ENCODE measurements at regions not wholly inside any gene's neighbourhood (a gene's known extent, or its start where the extent isn't known, plus 50 kb on each side); places are given as distances from the start of the nearest gene placed in this dataset.

DNA sequence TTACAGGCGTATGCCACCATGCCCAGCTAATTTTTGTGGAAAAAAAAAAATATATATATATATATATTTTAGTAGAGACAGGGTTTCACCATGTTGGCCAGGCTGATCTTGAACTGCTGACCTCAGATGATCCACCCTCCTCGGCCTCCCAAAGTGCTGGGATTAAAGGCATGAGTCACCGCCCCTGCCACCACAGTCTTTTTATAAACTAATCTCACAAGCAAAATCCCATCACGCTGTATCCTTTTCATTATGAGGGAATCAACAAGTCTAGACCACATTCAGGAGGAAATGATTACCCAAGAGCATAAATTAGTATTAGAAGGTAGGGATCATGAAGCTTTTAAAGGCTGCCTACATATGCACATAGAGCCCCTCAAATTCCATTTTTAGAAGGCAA is 210.6 kb upstream of the NBEA start:
- TF ChIP-seq POLR2A (IDR thresholded peaks at IDR 0.05), result no peak
- TF ChIP-seq, protein P1, sequence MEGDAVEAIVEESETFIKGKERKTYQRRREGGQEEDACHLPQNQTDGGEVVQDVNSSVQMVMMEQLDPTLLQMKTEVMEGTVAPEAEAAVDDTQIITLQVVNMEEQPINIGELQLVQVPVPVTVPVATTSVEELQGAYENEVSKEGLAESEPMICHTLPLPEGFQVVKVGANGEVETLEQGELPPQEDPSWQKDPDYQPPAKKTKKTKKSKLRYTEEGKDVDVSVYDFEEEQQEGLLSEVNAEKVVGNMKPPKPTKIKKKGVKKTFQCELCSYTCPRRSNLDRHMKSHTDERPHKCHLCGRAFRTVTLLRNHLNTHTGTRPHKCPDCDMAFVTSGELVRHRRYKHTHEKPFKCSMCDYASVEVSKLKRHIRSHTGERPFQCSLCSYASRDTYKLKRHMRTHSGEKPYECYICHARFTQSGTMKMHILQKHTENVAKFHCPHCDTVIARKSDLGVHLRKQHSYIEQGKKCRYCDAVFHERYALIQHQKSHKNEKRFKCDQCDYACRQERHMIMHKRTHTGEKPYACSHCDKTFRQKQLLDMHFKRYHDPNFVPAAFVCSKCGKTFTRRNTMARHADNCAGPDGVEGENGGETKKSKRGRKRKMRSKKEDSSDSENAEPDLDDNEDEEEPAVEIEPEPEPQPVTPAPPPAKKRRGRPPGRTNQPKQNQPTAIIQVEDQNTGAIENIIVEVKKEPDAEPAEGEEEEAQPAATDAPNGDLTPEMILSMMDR (IDR thresholded peaks at IDR 0.05), result no peak
